Keratinocyte (primary cell): ENCODE measurements at regions not wholly inside any gene's neighbourhood (a gene's known extent, or its start where the extent isn't known, plus 50 kb on each side); places are given as distances from the start of the nearest gene placed in this dataset.

ENCODE experiments used
- DNase-seq: peaks from one replicate; pipeline ENCODE4 v3.0.0-alpha.2; 2011; ENCODE audit warnings: low read depth, missing footprints, low spot score
- FAIRE-seq: peaks from 2 replicates; lab custom pipeline; 2011; peaks lifted over from hg19 to GRCh38; lab: Jason Lieb, UNC
- H2AFZ ChIP-seq: 2 replicates; pipeline ENCODE4 v1.6.0; 2012; ENCODE audit warnings: low read length, control low read depth, inconsistent platforms; ENCODE audit not compliant: control insufficient read depth
- H3K27ac ChIP-seq: 2 replicates; pipeline ENCODE4 v1.5.1; 2011; ENCODE audit warnings: low read length; ENCODE audit not compliant: control insufficient read depth, insufficient read depth
- H3K27me3 ChIP-seq: 3 replicates; pipeline ENCODE4 v1.6.0; 2011; ENCODE audit warnings: low read length; ENCODE audit not compliant: control insufficient read depth, insufficient read depth; ENCODE audit errors: extremely low read depth
- H3K36me3 ChIP-seq, 2 experiments: 2 replicates in 1 of 2; 3 replicates in 1 of 2; pipeline ENCODE4 v1.5.1; 2011; ENCODE audit warnings: low read length in 2 of 2, mild to moderate bottlenecking in 1 of 2; ENCODE audit not compliant: control insufficient read depth in 2 of 2, insufficient read depth in 2 of 2; ENCODE audit errors: extremely low read depth in 1 of 2
- H3K4me1 ChIP-seq: 3 replicates; pipeline ENCODE4 v1.5.1; 2011; ENCODE audit warnings: low read length; ENCODE audit not compliant: control insufficient read depth, insufficient read depth; ENCODE audit errors: extremely low read depth
- H3K4me2 ChIP-seq: 3 replicates; pipeline ENCODE4 v1.6.0; 2011; ENCODE audit warnings: low read depth, low read length; ENCODE audit not compliant: control insufficient read depth, insufficient read depth; ENCODE audit errors: extremely low read depth
- H3K4me3 ChIP-seq, 3 experiments: fragments of 200-600 bp in 1 of 3; sonication (generic) in 1 of 3; 2 replicates in 2 of 3; 3 replicates in 1 of 3; pipeline ENCODE4 v1.5.1; 2011 to 2016; ENCODE audit warnings: low read length in 3 of 3, mild to moderate bottlenecking in 3 of 3, control low read depth in 2 of 3, inconsistent platforms in 1 of 3, low read depth in 1 of 3, mixed read lengths in 1 of 3, mixed run types in 1 of 3, moderate library complexity in 1 of 3; ENCODE audit not compliant: control insufficient read depth in 2 of 3, insufficient read depth in 2 of 3; ENCODE audit errors: extremely low read depth in 1 of 3
- H3K79me2 ChIP-seq: 2 replicates; pipeline ENCODE4 v1.6.0; 2012; ENCODE audit warnings: low read length; ENCODE audit not compliant: control insufficient read depth, insufficient read depth
- H3K9ac ChIP-seq: 3 replicates; pipeline ENCODE4 v1.6.0; 2011; ENCODE audit warnings: low read length; ENCODE audit not compliant: control insufficient read depth, insufficient read depth; ENCODE audit errors: extremely low read depth
- H3K9me1 ChIP-seq: 3 replicates; pipeline ENCODE4 v1.6.0; 2011; ENCODE audit warnings: low read length; ENCODE audit not compliant: control insufficient read depth, insufficient read depth; ENCODE audit errors: extremely low read depth
- H3K9me3 ChIP-seq: 2 replicates; pipeline ENCODE4 v1.5.1; 2012; ENCODE audit warnings: low read depth, low read length; ENCODE audit not compliant: control insufficient read depth
- H4K20me1 ChIP-seq: 3 replicates; pipeline ENCODE4 v1.6.0; 2011; ENCODE audit warnings: low read length; ENCODE audit not compliant: control insufficient read depth, insufficient read depth; ENCODE audit errors: extremely low read depth
- CTCF ChIP-seq, 3 experiments: IDR thresholded peaks in 1 of 3; conservative IDR thresholded peaks in 1 of 3; optimal IDR thresholded peaks in 1 of 3; 2 replicates in 2 of 3; 3 replicates in 1 of 3; pipeline versions ENCODE3 to v1.5.1; 2011; ENCODE audit warnings: low read length in 3 of 3, mild to moderate bottlenecking in 3 of 3, moderate library complexity in 2 of 3, control low read depth in 1 of 3, inconsistent platforms in 1 of 3; ENCODE audit not compliant: insufficient read depth in 2 of 3; ENCODE audit errors: extremely low read depth in 1 of 3
- EZH2 ChIP-seq: IDR thresholded peaks from one replicate; pipeline ENCODE4 v1.6.1; 2012; ENCODE audit warnings: inconsistent platforms, mild to moderate bottlenecking, low read length, moderate library complexity
- dilution Hi-C: fragments of 300-500 bp; cut with MboI; formaldehyde crosslinking; loops from one replicate; pipeline ENCODE4 v1.7.0; 2020; ENCODE audit warnings: low sequenced_read_pairs; ENCODE audit not compliant: extremely low pct_ligation_motif_present

- H3K4me1 ChIP-seq, result no peaks in the 10 kb centered on the region
- no peaks in the 10 kb centered on the region for H3K9me3 ChIP-seq
- no peak overlapping the region for H3K27ac ChIP-seq
- no peak overlapping the region for H3K9ac ChIP-seq
- H3K4me3 ChIP-seq, result no peak overlapping the region
- H2AFZ ChIP-seq, result no peak overlapping the region
- FAIRE-seq (no peak), DNase-seq (no peak)
- H3K79me2 ChIP-seq, result no peaks in the 10 kb centered on the region
- TF ChIP-seq EZH2 (no peak), CTCF (optimal IDR thresholded peaks at IDR 0.05 in 1 of 3, IDR thresholded peaks at IDR 0.05 in 1 of 3, conservative IDR thresholded peaks at IDR 0.05 in 1 of 3; ENCODE audit: extremely low read depth in 1 of 3, insufficient read depth in 2 of 3, low read length in 3 of 3) (no peak)
- dilution Hi-C loops, result no loop called here
- no peaks in the 10 kb centered on the region for H3K36me3 ChIP-seq
- H4K20me1 ChIP-seq, result no peaks in the 10 kb centered on the region
- peaks cover 2% of the 10 kb centered on the region for H3K27me3 ChIP-seq
- H3K4me2 ChIP-seq, result no peak overlapping the region
- H3K9me1 ChIP-seq, result no peaks in the 10 kb centered on the region
Observed at GRCh38 chr1:224859651-224860050, 69.8 kb upstream of the DNAH14 start.

GRCh38 chr1:224860488-224861338 is 68.8 kb upstream of the DNAH14 start:
- no peaks in the 10 kb centered on the region for H3K79me2 ChIP-seq
- no peaks in the 10 kb centered on the region for H3K9me1 ChIP-seq
- dilution Hi-C loops, result no loop called here
- FAIRE-seq (no peak), DNase-seq (no peak)
- no peaks in the 10 kb centered on the region for H4K20me1 ChIP-seq
- no peak overlapping the region for H3K4me3 ChIP-seq
- no peak overlapping the region for H2AFZ ChIP-seq
- H3K27ac ChIP-seq, result no peak overlapping the region
- H3K9me3 ChIP-seq, result no peaks in the 10 kb centered on the region
- peaks cover 2% of the 10 kb centered on the region for H3K27me3 ChIP-seq
- TF ChIP-seq EZH2, result no peak
- TF ChIP-seq CTCF (optimal IDR thresholded peaks at IDR 0.05 in 1 of 3, IDR thresholded peaks at IDR 0.05 in 1 of 3, conservative IDR thresholded peaks at IDR 0.05 in 1 of 3; ENCODE audit: extremely low read depth in 1 of 3, insufficient read depth in 2 of 3, low read length in 3 of 3), result no peak
- H3K36me3 ChIP-seq, result no peaks in the 10 kb centered on the region
- H3K9ac ChIP-seq, result no peak overlapping the region
- H3K4me2 ChIP-seq, result no peak overlapping the region
- H3K4me1 ChIP-seq, result no peaks in the 10 kb centered on the region
